NCI-H187 (cell line): ENCODE measurements at regions not wholly inside any gene's neighbourhood (a gene's known extent, or its start where the extent isn't known, plus 50 kb on each side); places are given as distances from the start of the nearest gene placed in this dataset.

Experiments used
- DNase-seq, 2 experiments: peaks; one replicate each; lab custom pipeline; 2025; lab: John Stamatoyannopoulos, UW

DNA sequence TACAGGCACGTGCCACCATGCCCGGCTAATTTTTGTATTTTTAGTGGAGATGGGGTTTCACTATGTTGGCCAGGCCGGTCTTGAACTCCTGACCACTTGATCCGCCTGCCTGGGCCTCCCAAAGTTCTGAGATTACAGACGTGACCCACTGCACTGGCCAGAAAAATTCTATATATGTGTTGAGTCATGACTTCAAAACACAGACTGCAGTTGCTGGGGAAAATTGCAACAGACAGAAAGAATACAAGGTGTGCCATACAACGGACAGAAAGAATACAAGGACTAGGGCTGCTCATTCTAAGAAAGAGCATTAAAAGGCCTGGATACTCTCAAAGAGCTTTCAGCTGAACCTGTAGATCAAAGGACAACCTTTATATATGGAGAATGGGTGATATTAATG lies 109.6 kb upstream of the ACSL4 start:
- DNase-seq: no peak

- DNase-seq: no peak
Measured at GRCh38 chrX:109843963-109844751, 111.1 kb upstream of the ACSL4 start.

DNA sequence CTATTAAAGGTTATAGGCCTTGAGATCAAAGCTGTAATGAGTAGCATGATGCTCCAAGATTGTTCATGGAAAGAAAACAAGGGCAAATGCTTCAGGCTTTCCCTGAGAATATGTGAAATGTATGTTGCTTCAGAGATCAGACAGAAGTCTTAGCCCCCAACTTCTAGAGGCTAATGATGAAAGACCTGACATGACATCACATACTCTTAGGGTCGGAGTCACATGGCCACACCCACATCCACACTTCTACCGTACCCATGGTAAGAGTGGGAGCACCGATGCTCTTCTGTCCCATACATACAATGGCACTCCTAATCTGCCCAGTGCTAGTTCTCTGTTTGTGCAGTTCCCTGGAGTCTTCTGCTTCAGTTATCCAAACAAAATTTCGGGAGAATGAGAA lies 111.9 kb upstream of the ACSL4 start:
- no peak for DNase-seq

- DNase-seq: no peak
Measured at GRCh38 chrX:109845996-109846395, 112.9 kb upstream of the ACSL4 start.

DNA sequence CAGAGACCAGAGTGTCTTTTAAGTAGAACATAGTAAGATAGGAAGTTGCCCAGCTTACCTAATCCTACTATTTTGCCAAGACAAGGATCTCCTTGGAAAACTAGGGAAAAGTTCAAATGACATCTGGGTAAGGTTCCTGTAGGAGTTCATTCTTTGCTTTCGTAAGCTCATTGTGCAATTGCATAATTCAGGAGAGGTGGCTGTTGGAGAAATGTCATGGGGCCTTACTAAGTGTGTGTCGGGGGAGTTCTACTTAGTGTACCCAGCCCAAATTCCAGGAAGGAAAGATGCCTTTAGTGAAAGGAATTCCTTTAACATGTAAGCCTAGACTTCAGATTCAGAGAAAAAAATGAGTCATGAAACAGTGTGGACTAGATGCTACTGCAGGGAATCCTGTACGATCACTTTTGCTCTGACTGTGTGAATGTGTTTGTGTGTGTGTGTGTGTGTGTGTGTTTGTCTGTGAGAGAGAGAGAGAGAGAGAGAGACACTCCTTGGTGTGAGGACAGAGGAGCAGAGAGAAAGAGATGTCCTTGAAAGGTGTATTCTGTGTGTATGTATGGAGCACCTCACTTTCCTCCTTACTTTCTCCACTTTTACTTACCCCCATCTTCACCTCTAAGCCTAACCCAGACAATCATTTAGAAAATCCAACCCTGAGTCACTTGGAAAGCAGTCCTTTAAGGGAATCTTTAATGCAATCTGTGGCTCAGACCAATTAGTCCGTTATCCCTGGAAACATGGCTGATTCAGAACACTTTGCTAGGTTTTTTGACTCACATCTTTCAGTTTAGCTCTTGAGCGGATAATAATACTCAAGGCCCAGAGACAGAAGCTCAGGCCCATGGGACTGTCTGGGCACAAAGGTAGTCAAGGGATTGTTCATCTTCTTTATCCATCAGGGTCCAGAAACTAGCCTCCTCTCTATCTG lies 114.5 kb upstream of the ACSL4 start:
- no peak for DNase-seq

- no peak for DNase-seq
Measured at GRCh38 chrX:109848461-109849050, 115.5 kb upstream of the ACSL4 start.

DNA sequence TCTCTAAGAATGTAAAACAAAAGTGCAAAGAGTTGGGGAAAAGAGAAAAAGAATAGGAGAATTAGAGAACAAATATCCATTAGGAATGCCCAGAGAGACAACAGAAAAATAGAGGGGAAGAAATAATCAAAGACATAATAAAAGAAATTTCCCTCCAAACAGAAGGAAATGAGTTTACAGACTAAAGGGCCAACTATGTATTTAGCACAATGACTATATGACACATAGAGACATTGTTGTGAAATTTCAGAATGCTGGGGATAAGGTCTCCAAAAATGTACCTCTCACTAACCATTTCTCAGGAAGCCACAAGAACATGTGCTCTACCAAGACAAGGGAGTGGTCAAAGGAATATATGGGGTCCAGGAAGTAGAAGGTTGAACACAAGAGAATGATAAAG lies 121.0 kb upstream of the ACSL4 start:
- DNase-seq: no peak

DNA sequence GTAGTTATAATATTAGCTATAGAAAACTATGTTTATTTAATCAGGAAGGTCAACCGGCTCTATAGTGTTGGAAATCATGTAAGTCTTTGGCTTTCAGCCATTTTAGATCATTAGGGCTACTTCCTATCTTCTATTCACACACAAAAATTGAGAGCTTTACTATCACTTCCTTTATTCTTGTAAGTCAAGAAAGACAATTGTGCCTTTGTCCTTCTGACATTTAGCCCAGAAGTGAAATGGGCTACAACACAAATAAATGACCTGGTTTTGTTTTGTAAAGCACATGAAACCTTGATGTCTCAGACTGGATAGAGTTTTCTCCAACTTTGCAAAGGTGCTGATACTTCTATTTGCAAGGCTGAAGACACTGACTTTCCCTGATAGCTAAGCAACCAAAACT lies 122.4 kb upstream of the ACSL4 start:
- DNase-seq: no peak

DNA sequence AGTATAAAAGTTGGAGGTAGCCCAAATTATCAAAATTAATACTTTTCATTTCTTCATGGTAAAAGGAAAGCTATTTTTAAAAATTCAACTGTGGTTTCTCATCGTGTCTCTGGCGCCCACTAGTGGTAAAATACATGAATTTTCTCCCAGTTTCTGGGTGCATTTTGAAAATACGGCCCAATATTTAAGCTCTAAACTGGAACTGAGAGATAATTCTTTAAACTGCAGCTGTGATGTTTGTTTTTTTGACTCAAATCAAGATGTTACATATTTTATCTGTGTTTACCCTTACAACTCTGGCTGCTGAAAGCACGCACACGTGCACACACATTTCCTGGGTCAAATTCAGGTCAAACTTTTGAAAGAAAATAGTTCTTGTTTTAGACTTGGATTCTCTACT lies 123.9 kb upstream of the ACSL4 start:
- DNase-seq: no peak

DNA sequence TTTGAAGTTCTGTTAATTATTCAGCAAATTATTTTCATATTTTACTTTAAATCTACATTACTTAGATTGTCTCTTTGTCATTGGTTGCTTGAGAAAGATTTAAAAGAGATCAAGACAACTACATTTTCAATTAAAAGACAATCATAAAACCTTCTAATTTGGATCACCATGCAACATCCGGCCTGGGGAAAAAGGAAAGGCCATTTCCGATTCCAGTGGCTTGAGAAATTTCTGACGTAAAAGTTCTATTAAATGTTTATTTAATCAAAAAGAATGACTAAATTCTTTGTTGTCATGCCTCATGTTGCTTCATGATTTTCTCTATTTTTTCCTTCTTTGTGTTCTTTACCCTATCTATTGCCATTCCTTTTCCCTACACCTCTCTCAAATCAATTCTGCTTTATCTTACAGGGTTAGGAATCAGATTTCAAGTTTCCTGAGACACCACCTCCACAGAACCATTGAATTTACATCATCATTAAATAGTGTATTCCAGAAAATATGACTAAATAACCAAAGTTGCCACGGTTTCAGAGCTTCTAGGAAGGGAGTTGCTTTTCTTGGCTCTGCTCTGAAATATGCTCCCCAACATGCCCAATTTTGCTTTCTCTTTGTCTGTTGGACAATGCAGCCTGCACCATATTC lies 124.6 kb upstream of the ACSL4 start:
- no peak for DNase-seq

- DNase-seq: no peak
Measured at GRCh38 chrX:109858602-109859341, 125.7 kb upstream of the ACSL4 start.

DNA sequence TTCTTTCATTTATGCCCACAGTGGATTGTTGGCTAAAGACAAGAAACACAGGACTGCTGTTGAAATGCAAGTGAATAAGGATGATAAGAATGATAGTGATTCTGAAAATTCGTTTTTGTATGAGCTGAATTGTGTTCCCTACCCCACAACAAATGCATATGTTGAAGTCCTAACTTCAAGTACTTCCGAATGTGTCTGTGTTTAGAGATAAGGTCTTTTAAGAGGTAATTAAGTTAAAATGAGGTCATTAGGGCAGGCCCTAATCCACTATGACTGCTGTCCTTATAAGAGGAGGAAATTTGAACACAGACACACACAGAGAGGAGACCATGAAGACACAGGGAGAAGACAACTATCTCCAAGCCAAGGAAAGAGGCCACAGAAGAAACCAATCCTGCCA lies 126.6 kb upstream of the ACSL4 start:
- DNase-seq: no peak

- DNase-seq: no peak
Measured at GRCh38 chrX:109862433-109862832, 129.4 kb upstream of the ACSL4 start.

DNA sequence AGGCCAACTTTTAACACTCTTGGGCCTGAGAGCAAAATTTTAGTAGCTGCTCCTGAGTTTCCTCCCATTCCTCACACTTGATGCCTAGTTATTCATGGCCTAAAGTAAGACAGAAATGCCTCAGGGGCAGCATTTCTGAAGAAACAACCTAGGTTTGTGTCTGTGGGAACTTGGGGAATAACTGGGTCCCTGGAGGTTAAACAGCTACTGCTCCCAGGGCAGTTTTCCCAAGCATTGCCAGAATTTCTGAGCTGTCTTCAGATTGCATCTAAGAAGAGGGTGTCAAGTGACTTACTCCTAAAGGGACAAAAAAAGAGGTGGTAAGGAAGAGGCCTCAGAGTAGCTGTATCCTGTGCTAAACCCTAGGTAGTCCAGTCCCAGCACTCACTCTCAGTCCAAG lies 130.8 kb upstream of the ACSL4 start:
- no peak for DNase-seq

- no peak for DNase-seq
Measured at GRCh38 chrX:109871121-109871888, 131.6 kb upstream of the TMEM164 start.

GRCh38 chrX:109872021-109872732 lies 130.7 kb upstream of the TMEM164 start:
- no peak for DNase-seq

DNA sequence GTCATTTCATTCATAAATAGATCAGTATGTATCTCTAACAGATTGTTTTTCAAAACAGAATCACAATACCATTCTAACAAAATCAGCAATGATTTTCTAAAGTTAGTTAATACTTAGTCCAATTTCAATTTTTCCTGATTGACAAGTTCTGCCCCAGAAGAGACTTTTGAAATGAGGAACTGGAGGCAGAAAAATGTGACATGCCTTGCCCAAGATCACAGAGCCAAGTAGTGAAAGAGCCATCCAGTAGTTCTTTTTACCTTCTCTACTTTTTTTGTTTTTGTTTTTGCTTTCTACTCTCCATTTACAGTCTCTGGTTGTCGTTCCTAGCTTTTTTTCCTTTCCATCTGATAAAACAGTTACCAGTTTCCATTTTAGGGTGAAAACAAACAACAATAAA lies 129.3 kb upstream of the TMEM164 start:
- no peak for DNase-seq

DNA sequence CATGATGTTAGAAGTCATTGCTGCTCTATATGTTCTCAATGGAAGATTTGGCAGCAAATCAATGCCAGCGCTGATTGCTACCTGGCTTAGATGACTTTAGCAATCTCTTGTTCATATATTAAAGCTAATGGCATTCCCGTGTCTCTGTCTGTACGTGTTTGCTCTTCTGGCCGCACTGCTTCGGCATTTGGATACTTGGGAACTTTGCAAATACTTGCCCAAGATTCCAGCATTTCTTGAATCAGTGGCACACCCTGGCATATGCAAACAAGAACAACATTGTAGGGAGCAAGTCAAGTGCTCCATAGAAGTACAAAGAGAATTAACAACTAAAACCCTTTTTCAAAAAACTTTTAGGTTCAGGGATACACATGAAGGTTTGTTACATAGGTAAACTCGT lies 128.9 kb upstream of the TMEM164 start:
- DNase-seq: no peak

DNA sequence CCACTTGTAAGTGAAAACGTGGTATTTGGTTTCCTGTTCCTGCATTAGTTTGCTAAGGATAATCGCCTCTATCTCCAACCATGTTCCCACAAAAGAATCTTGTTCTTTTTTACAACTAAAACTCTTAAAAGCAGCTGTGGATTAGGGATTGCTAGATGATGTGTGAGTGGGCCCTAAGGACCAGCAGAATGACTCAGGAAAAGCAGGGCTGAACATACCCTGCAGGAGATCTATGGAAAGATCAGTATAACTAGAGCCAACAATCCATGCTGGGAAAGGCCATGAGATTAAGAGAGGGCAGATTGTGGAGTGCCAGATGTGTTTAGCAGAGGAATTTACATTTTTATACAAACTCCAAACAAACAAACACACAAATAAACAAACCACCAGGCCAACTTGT lies 128.4 kb upstream of the TMEM164 start:
- no peak for DNase-seq

- no peak for DNase-seq
Measured at GRCh38 chrX:109875831-109876230, 127.1 kb upstream of the TMEM164 start.
